Thymus (tissue), 11 donors: ENCODE measurements at regions not wholly inside any gene's neighbourhood (a gene's known extent, or its start where the extent isn't known, plus 50 kb on each side); places are given as distances from the start of the nearest gene placed in this dataset.

Source experiments
- DNase-seq, 9 donors: peaks; one replicate each; pipeline ENCODE4 v3.0.0-alpha.2; 2013; ENCODE audit warnings: low spot score in 9 of 9, low read depth in 6 of 9, missing footprints in 1 of 9
- H3K27ac ChIP-seq, 2 donors: one replicate each; pipeline ENCODE4 v1.5.1; 2013; ENCODE audit warnings: control low read depth in 1 of 2, low read depth in 1 of 2, low read length in 1 of 2, mild to moderate bottlenecking in 1 of 2, moderate library complexity in 1 of 2
- H3K27me3 ChIP-seq, 2 donors: one replicate each; pipeline ENCODE4 v1.5.1; 2013; ENCODE audit warnings: low read length in 1 of 2; ENCODE audit not compliant: control insufficient read depth in 2 of 2, insufficient read depth in 1 of 2
- H3K36me3 ChIP-seq, 2 donors: one replicate each; pipeline ENCODE4 v1.5.1; 2013; ENCODE audit warnings: low read length in 1 of 2, mild to moderate bottlenecking in 1 of 2, moderate library complexity in 1 of 2; ENCODE audit not compliant: control insufficient read depth in 2 of 2, insufficient read depth in 2 of 2
- H3K4me1 ChIP-seq, 2 donors: one replicate each; pipeline ENCODE4 v1.5.1; 2013; ENCODE audit warnings: low read length in 2 of 2; ENCODE audit not compliant: control insufficient read depth in 2 of 2, insufficient read depth in 2 of 2
- H3K4me3 ChIP-seq, 2 donors: one replicate each; pipeline ENCODE4 v1.5.1; 2013; ENCODE audit warnings: low read length in 2 of 2, control low read depth in 1 of 2, mild to moderate bottlenecking in 1 of 2
- H3K9me3 ChIP-seq, 2 donors: one replicate each; pipeline ENCODE4 v1.5.1; 2013; ENCODE audit warnings: low read length in 1 of 2, mild to moderate bottlenecking in 1 of 2; ENCODE audit not compliant: control insufficient read depth in 2 of 2, insufficient read depth in 1 of 2
- WGBS: extraction: QIAGEN DNeasy Blood & Tissue Kit; methylation state at CpG from one replicate; pipeline ENCODE4 v1.1.7; 2013; 5-methylcytosine and 5-hydroxymethylcytosine counted together
- donor health status: healthy.

DNA sequence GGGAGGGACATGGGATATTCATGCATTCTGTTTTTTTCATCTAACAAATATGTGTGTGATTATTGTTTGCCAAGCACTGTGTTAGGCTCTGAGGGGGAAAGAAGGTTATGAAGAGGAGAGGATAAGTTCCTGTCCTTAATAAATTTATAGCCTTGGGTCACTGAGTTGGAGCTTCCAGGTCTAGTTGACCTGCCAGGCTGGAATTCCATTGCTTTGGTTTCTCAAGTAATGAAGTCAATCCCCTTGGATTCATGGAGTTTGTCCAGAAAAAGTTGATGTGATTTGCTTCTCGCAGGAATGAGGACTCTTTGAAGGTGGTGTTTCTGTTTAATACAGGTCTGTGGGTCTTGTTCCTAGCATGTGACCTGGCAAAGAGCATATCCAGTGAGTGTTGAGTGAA lies 156.2 kb downstream of the ADAMTS15 start:
- Histone ChIP-seq H3K9me3 (no peaks in the 10 kb centered on the region), H3K27me3 (no peaks in the 10 kb centered on the region), H3K27ac (no peak overlapping the region), H3K4me1 (peaks cover 0 to 10% of the 10 kb centered on the region in 2 donors), H3K4me3 (no peak overlapping the region), H3K36me3 (no peaks in the 10 kb centered on the region)
- DNase-seq = no peak
- WGBS = 93% methylated on average over 1 of the region's 1 CpG

DNA sequence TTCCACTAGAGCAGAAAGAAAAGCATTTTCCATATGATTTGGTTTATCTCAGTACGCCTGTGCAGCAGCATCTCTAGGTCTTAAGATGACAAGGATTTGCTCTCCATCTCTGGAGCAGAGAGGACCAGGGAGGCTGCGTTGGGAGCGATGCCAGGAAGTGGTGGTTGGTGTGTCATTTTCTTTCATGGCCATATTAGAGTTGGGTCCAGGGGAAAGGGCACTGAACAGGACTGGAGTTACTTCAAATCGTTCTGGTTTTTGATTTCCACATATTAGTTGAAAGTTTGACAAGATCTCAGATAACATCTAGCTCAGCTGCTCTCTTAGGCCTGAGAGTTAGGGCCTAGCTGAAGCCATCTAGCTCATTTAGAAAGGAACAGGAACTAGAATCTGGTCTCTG lies 157.7 kb downstream of the ADAMTS15 start:
- 86% methylated on average over 4 of the region's 4 CpGs for WGBS
- no peaks in the 10 kb centered on the region for H3K9me3 ChIP-seq
- no peak for DNase-seq
- H3K27ac ChIP-seq = no peak overlapping the region
- no peak overlapping the region for H3K4me3 ChIP-seq
- no peaks in the 10 kb centered on the region for H3K27me3 ChIP-seq
- peaks cover 0 to 10% of the 10 kb centered on the region in 2 donors for H3K4me1 ChIP-seq
- no peaks in the 10 kb centered on the region for H3K36me3 ChIP-seq

DNA sequence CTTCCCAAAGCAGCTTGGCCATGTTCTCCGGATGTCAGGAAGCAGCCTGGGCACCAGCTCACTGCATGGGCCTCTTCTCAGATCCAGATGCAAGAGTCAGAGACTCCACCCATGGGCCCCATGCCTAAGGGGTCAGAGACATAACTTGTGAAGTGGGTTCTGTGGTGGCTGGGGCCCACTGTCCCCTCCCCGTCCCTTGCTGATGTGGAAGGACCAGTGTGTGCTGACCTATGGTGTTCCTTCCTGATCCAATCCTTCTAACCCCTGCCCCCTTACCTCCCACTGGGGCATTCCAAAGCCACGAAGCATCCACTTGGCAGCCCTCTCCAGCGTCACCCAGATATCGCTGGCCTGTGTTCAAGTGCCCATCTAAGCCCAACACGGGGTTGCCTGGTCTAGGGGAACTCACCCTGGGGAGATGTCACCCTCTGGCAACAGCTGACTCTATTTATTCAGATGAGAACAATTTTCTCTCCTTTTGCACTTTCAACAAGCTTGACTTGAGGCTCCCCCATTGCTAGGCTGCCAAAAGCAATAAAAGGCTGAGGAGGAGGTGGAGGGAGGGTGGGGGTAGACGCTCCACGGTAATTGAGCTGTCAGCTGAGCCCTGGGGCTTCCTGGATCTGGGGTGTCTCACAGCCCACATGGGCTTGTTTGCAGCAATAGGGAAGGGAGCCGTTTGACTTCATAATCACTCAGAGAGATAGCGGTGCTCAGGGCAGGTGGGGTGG lies 158.5 kb downstream of the ADAMTS15 start:
- H3K27ac ChIP-seq = no peak overlapping the region
- H3K4me1 ChIP-seq = peaks cover 0 to 10% of the 10 kb centered on the region in 2 donors
- H3K27me3 ChIP-seq = no peaks in the 10 kb centered on the region
- H3K9me3 ChIP-seq = no peaks in the 10 kb centered on the region
- DNase-seq = peak in 3 of 9 donors; percentile 9 to 27 (median 17)
- H3K4me3 ChIP-seq = no peak overlapping the region
- H3K36me3 ChIP-seq = no peaks in the 10 kb centered on the region
- 77% methylated on average over 10 of the region's 10 CpGs for WGBS

DNA sequence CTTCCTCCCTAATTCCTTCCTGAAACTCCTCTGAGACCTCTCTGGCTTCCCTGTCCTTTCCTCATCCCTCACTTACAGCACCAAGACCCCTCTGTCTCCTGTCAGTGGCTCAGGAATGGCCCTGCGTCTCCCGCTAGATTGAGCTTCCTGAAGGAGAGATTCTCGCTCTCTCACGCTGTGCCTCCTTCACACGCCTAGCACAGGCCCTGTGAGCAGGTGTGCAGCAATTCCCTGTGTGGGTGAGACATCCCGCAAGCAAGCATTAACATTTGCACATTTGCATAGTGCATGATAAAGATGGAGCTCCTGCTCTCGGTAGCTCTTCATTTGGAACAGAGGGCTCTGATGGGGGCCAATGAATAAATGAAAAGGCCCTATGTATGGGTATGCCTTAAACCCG lies 159.8 kb downstream of the ADAMTS15 start:
- Histone ChIP-seq H3K9me3 (no peaks in the 10 kb centered on the region), H3K36me3 (no peaks in the 10 kb centered on the region), H3K27ac (no peak overlapping the region), H3K4me3 (no peak overlapping the region), H3K4me1 (peaks cover 0 to 10% of the 10 kb centered on the region in 2 donors), H3K27me3 (no peaks in the 10 kb centered on the region)
- WGBS = 95% methylated on average over 8 of the region's 8 CpGs
- no peak for DNase-seq

DNA sequence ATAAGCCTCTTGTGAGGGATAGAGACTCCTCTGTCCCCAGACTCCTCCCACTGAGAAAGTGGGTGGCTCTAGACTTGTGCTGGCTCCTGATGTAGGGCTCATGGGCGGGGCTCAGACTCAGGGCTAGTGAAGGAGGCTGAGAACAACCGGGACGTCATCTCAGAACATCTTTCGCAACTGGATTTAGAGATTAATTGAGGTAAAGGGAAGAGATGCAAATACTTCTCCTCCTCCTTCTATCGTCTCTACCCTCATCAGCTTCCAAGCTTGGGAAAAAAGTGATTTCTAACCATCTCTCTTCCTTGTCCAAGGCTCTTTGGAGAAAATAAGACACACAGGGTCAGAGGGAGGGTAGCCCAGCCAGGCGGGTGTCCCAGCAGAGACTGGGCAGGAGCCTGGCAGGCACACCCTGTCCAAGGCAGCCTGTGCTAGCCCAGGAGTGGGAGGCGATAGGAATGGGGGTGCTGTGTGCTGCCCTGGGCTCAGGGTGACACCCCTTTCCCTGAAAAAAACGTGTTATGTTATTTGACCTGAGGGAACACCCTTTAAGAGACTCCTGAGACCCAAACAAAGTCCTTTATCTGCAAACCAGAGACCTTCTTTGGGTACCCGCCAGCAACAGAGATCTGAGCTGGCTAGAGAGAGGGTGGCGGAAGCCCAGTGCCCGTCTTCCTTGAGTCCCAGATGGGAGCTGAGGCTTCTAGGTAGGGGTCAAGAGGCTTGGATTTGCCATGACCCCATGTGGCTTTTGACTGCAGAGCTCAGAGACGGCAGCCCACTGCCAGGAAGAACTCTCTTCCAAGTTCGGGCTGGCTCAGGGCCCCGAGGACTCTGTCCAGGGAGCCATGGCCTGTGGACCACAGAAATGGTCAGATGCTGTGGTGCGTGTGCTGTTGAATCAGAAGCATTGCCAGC lies 160.9 kb downstream of the ADAMTS15 start:
- 93% methylated on average over 15 of the region's 15 CpGs for WGBS
- no peaks in the 10 kb centered on the region for H3K9me3 ChIP-seq
- H3K4me3 ChIP-seq = no peak overlapping the region
- DNase-seq = no peak
- peaks cover 0 to 10% of the 10 kb centered on the region in 2 donors for H3K4me1 ChIP-seq
- H3K36me3 ChIP-seq = no peaks in the 10 kb centered on the region
- no peak overlapping the region for H3K27ac ChIP-seq
- H3K27me3 ChIP-seq = no peaks in the 10 kb centered on the region

DNA sequence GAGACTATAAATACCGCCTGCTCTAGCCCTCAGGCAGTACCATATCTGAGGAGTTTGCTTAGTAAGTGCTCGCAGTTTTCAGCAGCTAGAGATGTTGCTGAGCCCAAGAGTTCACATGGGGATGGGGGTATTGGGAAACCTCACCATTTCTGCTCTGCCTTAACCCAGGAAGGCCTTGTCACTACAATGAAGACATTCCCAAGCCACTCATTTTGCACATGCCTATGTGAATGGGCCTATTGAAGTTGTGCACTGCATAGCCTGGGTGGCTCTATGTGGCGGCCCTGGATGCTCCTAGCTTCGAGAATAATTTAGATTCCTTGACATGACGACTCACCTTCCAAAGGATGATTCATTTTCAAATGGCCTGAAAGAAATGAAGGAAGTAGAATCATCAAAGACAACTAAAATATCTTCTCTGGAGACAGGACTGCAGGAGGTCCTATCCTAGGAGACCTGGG lies 163.4 kb downstream of the ADAMTS15 start:
- H3K9me3 ChIP-seq = no peaks in the 10 kb centered on the region
- no peaks in the 10 kb centered on the region for H3K27me3 ChIP-seq
- no peak for DNase-seq
- H3K4me3 ChIP-seq = no peak overlapping the region
- 71% methylated on average over 5 of the region's 5 CpGs for WGBS
- no peaks in the 10 kb centered on the region for H3K36me3 ChIP-seq
- peaks cover 0 to 7% of the 10 kb centered on the region in 2 donors for H3K4me1 ChIP-seq
- H3K27ac ChIP-seq = no peak overlapping the region

DNA sequence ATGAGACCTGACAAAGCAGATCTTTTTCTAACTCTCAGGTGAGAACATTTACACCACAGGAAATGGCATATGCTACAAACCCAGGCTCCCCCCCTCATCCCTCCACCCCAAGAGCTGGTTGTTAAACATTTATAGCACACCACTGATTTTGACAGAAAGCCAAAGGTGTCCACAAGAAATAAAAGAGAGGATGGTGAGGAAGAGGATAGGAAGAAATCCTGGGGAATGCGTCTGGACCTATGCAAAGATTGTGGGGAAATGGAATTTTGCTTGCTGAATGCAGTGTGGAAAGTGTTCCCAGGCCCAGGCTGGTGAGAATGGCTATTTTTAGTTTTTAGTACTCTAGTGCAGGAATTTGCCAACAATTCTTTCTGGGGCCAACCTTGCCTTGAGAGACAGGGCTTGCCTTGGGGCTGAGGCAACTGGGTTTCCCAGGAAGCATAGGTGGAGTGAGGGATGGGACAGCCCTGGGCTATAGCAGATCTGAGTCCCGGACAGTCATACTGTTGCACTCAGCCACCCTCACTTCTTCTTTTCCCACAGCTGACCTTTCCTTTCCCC lies 163.9 kb downstream of the ADAMTS15 start:
- Histone ChIP-seq H3K36me3 (no peaks in the 10 kb centered on the region), H3K27me3 (no peaks in the 10 kb centered on the region), H3K4me1 (peaks cover 0 to 4% of the 10 kb centered on the region in 2 donors), H3K4me3 (no peak overlapping the region), H3K27ac (no peak overlapping the region), H3K9me3 (no peaks in the 10 kb centered on the region)
- DNase-seq = no peak
- WGBS = 92% methylated on average over 2 of the region's 2 CpGs

DNA sequence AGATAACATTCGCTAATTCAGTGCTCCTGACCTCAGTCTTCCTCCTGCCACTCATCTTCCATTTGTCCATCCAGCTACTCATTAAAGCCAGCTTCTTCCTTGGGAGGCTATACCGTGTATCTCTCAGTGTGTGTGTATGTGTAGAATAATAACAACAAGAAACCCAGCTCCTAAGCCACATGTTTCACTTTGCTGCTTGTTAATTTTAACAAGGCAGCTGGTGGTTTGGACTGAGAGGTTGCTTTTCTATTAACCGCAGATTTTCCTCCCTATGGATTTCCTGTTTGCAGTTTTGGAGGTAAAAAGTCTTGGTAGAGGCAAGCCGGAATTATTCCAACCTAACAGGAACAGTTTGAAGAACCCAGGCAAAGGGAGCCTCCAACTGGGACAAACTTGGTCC lies 165.0 kb downstream of the ADAMTS15 start:
- Histone ChIP-seq H3K36me3 (no peaks in the 10 kb centered on the region), H3K4me3 (no peak overlapping the region), H3K9me3 (no peaks in the 10 kb centered on the region), H3K27ac (no peak overlapping the region), H3K27me3 (no peaks in the 10 kb centered on the region), H3K4me1 (no peaks in the 10 kb centered on the region)
- 96% methylated on average over 4 of the region's 4 CpGs for WGBS
- DNase-seq = no peak

DNA sequence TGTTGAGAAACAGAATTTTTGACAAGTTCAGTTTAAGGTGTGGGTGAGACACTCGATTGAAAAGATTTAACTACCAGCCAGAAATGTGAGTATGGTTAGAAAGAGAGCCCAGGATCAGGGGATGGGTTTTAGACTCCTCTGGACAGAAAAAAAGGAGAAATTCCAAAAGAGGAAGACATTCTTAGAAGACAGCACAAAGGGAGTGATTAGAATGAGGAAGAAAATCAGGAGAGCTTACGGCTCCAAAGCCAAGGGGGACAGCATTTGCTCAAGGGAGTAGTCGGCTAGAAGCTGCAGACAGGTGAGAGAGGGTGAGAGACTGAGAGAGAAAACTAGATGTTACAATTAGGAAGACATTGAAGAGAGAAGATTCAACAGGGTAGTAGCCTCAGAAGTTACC lies 166.1 kb downstream of the ADAMTS15 start:
- H3K9me3 ChIP-seq = no peaks in the 10 kb centered on the region

More for the DNA sequence above, 166.1 kb downstream of the ADAMTS15 start:
- no peaks in the 10 kb centered on the region for H3K27me3 ChIP-seq
- H3K27ac ChIP-seq = no peak overlapping the region
- DNase-seq = no peak
- no peaks in the 10 kb centered on the region for H3K4me1 ChIP-seq
- 85% methylated on average over 3 of the region's 3 CpGs for WGBS
- no peak overlapping the region for H3K4me3 ChIP-seq
- H3K36me3 ChIP-seq = no peaks in the 10 kb centered on the region
